ENCODE measurements at regions not wholly inside any gene's neighbourhood (a gene's known extent, or its start where the extent isn't known, plus 50 kb on each side); places are given as distances from the start of the nearest gene placed in this dataset.

DNA sequence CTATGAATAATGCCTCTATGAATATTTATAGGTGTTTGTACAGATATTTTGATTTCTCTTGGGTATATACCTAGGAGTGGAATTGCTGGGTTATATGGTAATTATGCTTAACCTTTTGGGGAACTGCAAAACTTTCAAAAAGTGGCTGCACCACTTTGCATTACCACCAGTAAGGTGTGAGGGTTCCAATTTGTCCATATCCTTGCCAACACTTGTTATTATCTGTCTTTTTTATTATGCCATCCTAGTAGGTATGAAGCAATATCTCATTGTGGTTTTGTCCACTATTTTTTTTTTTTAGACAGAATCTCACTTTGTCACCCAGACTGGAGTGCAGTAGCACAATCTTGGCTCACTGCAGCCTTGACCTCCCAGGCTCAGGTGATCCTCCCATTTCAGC is 112.2 kb upstream of the FBXO11 start:
- no peak for ATAC-seq (ENCODE audit: low read depth)
- intact Hi-C loops (cut with micrococcal nuclease) = no loop called here
- no peaks in the 10 kb centered on the region for H3K36me3 Mint-ChIP-seq (ENCODE audit: low read depth)
- TF ChIP-seq, protein P1, sequence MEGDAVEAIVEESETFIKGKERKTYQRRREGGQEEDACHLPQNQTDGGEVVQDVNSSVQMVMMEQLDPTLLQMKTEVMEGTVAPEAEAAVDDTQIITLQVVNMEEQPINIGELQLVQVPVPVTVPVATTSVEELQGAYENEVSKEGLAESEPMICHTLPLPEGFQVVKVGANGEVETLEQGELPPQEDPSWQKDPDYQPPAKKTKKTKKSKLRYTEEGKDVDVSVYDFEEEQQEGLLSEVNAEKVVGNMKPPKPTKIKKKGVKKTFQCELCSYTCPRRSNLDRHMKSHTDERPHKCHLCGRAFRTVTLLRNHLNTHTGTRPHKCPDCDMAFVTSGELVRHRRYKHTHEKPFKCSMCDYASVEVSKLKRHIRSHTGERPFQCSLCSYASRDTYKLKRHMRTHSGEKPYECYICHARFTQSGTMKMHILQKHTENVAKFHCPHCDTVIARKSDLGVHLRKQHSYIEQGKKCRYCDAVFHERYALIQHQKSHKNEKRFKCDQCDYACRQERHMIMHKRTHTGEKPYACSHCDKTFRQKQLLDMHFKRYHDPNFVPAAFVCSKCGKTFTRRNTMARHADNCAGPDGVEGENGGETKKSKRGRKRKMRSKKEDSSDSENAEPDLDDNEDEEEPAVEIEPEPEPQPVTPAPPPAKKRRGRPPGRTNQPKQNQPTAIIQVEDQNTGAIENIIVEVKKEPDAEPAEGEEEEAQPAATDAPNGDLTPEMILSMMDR (IDR thresholded peaks at IDR 0.05) = no peak
- POLR2A ChIA-PET = no interaction called here
- CTCF ChIA-PET = no interaction called here
- DNase-seq = no peak
- H3K9me3 Mint-ChIP-seq = peaks cover 2% of the 10 kb centered on the region
- H3K27me3 Mint-ChIP-seq = peaks cover 6% of the 10 kb centered on the region
- H3K27ac Mint-ChIP-seq = no peak overlapping the region
- H3K4me1 Mint-ChIP-seq = no peaks in the 10 kb centered on the region
- no peak overlapping the region for H3K4me3 Mint-ChIP-seq

DNA sequence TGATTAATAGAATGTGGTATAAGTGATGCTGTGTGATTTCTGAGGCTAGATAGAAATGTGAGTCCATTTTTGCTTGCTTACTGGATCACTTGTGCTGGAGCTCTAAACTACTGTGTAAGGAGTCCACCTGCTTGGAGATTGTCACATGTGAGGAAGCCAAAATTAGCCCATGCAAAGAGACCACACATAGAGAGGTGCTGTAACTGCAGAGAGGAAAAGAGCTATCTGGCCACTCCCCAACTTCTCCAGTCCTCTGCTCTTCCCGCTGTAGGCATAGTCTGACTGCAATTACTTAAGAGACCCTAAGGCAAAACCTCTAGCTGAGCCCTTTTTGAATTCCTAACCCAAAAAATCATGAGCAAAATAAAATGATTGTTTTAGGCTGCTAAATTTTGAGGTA is 120.6 kb upstream of the FBXO11 start:
- no peak overlapping the region for H3K27ac Mint-ChIP-seq
- CTCF ChIA-PET = no interaction called here

DNA sequence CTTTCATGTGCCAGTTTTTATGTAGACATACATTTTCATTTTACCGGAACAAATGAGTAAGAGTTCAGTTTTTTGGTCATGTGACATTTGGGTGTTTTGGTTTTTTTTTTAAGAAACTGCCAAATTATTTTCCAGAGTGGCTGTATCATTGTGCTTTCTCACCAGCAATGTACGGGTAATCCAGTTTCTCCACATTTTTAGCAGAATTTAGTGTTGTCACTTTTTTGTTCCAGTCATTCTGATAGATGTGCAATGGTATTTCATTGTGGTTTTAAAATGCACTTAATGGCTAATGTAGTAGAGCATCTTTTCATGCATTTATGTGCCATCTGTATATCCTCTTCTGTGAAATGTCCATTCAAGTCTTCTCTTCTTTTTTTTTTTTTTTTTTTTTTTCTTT is 126.5 kb upstream of the FBXO11 start:
- no peak overlapping the region for H3K27ac Mint-ChIP-seq
- CTCF ChIA-PET = no interaction called here
- DNase-seq (no peak), ATAC-seq (ENCODE audit: low read depth) (no peak)
- TF ChIP-seq, protein P1 (IDR thresholded peaks at IDR 0.05) = no peak
- H3K36me3 Mint-ChIP-seq (ENCODE audit: low read depth) = no peaks in the 10 kb centered on the region
- H3K4me3 Mint-ChIP-seq = no peak overlapping the region
- POLR2A ChIA-PET = no interaction called here
- H3K4me1 Mint-ChIP-seq = peaks cover 6% of the 10 kb centered on the region
- intact Hi-C loops (cut with micrococcal nuclease) = no loop called here
- no peaks in the 10 kb centered on the region for H3K9me3 Mint-ChIP-seq
- H3K27me3 Mint-ChIP-seq = no peaks in the 10 kb centered on the region

More for the DNA sequence above, 120.6 kb upstream of the FBXO11 start:
- TF ChIP-seq, protein P1 (IDR thresholded peaks at IDR 0.05) = no peak
- POLR2A ChIA-PET = no interaction called here
- Mint-ChIP-seq H3K4me3 (no peak overlapping the region), H3K36me3 (ENCODE audit: low read depth) (no peaks in the 10 kb centered on the region), H3K27me3 (peaks cover 9% of the 10 kb centered on the region), H3K9me3 (no peaks in the 10 kb centered on the region), H3K4me1 (no peaks in the 10 kb centered on the region)
- ATAC-seq (ENCODE audit: low read depth) (no peak), DNase-seq (no peak)
- intact Hi-C loops (cut with micrococcal nuclease) = no loop called here

DNA sequence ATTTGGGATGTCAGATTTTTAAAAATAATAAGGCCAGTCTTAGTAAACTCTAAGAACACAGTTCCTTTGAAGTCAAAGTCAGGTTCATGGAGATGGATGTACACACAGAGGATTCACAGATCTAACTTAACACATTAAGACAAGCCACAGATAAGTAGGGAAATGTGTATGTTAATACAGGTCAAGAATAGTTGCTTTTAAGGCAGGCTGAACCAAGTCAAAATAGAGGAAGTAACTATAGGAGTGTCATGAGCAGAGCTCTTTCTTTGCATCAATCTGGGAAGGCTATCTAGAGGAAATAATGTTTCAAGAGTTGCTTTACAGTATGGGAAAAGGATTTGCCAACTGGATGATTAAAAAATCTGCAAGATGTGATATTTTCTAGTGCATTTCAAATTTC is 128.0 kb upstream of the FBXO11 start:
- intact Hi-C loops (cut with micrococcal nuclease) = no loop called here
- Mint-ChIP-seq H3K4me1 (peaks cover 6% of the 10 kb centered on the region), H3K4me3 (no peak overlapping the region), H3K36me3 (ENCODE audit: low read depth) (no peaks in the 10 kb centered on the region), H3K27ac (no peak overlapping the region), H3K27me3 (no peaks in the 10 kb centered on the region), H3K9me3 (peaks cover 2% of the 10 kb centered on the region)
- ChIA-PET CTCF (no interaction called here), POLR2A (no interaction called here)
- DNase-seq (no peak), ATAC-seq (ENCODE audit: low read depth) (no peak)
- TF ChIP-seq, protein P1 (IDR thresholded peaks at IDR 0.05) = no peak

DNA sequence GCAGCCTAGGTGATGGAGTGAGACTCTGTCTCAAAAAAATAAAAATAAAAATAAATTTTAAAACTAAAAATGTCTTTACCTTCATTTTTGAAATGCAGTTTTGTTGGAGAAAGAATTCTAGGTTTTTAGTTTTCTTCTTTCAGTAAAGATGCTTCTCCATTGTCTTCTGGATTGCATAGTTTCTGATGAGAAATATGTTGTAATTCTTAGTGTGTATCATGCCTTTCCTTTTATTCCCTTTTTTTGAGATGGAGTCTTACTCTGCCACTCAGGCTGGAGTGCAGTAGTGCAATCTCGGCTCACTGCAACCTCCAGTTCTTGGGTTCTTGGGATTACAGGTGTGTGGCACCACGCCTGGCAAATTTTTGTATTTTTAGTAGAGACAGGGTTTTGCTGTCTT is 130.0 kb upstream of the FBXO11 start:
- ChIA-PET POLR2A (no interaction called here), CTCF (no interaction called here)

More for the DNA sequence above, 130.0 kb upstream of the FBXO11 start:
- no peak for ATAC-seq (ENCODE audit: low read depth)
- intact Hi-C loops (cut with micrococcal nuclease) = no loop called here
- peaks cover 6% of the 10 kb centered on the region for H3K4me1 Mint-ChIP-seq
- DNase-seq = no peak
- no peaks in the 10 kb centered on the region for H3K36me3 Mint-ChIP-seq (ENCODE audit: low read depth)
- H3K27ac Mint-ChIP-seq = no peak overlapping the region
- H3K9me3 Mint-ChIP-seq = peaks cover 2% of the 10 kb centered on the region
- peaks cover 2% of the 10 kb centered on the region for H3K27me3 Mint-ChIP-seq
- TF ChIP-seq, protein P1 (IDR thresholded peaks at IDR 0.05) = no peak
- H3K4me3 Mint-ChIP-seq = no peak overlapping the region
